ENCODE measurements at regions not wholly inside any gene's neighbourhood (a gene's known extent, or its start where the extent isn't known, plus 50 kb on each side); places are given as distances from the start of the nearest gene placed in this dataset.
A peak's percentile ranks its signal among the peaks of the same experiment; 100 is the strongest.
"Not testable (repeated sequence)": the region's sequence is repeated elsewhere in the genome, so short reads cannot be mapped to it uniquely, and the experiment has no call there.

DNA sequence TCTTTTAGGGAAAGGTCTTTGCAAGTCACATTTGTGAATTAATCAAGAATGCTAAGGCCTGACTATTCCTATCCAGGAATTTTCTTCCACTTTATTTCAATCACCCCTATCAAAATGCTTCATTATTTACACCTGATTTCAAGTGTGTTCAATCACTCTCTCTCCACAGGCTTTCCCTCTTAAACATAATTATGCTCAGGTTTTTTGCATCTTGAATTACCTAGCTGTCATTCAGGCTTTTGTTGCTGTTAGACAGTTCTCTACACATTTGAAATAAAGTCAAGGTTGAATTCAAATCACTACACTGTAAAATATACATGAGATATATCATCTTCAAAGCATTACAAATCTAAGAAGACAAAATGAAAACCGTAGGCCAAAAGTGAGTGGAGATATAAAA lies 941.3 kb upstream of the SLITRK1 start:
- DNase-seq = no peak

DNA sequence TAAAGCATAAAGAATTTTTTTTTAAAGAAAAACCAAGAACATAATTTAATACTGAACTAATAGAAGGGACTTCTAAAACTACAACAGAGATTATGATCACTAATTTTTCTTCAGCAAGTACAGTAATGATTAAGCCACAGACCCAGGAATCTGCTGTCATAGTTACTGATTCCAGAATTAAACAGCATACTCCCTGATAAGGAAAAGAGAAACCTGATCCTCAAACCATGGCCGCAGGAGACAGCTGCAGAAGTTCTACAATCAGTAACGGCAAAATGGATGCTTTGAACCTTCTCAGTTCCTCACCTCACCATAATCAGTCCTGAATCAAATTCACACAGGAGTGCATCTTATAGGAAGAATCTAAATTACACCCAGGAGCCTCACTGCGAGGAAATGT lies 939.0 kb upstream of the SLITRK1 start:
- no peak for DNase-seq

DNA sequence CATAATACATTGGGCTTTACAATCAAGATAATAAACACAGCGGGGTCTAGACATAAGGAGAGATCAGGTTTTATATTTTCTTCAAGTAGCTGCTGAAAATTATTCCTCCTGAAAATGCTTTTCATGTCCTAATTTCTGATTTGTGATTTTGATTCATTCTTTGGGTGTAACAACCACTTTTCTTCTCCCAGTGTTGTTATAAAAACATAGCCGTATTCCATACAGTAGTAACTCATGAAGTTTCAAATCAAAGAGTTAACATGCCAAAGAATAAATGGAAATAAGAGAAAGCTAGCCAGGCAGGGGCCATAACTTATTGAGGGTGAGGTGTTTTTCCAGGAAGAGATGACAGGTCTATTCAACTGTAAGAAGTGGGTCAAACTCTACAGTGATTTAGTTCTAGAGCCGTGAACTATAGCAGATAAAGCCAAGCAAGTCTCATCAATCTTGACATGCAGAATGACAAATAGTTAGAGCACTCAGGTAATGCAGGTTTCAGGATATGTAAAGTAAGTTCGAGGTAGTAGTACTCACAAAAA lies 934.4 kb upstream of the SLITRK1 start:
- DNase-seq = no peak

GRCh38 chr13:84812789-84813188 lies 930.5 kb upstream of the SLITRK1 start:
- DNase-seq = no peak

DNA sequence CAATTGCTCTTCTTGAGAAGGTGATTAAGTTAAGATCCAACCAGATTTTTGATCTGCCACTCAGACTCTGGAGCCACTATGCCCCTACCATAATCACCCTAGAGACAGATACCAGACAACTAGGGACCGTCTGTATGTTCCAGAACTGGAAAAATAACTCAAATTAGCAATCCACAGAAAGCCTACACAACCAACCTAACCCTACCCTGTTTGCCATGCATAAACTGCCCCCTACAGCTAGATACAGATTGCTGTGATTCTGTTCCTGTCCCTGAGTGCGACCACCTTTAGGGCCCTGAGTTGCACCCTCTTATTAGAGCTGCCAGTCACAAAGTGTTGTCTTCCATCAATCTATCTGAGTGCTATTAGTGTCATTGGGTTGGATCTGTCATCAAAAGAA lies 929.8 kb upstream of the SLITRK1 start:
- no peak for DNase-seq

DNA sequence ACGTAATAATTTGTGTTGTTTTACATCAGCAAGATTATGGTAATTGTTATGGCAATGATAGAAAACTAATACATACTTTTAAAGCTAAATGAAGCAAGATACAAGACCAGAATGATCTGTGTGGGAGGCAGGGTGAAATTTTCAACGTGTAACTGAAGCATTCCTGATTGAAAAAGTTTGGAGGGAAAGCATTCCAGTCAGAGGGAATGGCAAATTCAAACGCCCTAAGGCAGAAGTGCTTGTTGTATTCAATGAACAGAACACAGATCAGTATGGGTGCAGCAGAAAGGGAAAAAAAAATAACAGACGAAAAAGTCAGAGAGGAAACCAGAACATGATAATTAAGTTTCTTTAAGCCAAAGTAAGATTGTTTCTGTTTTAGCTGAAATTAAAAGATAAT lies 928.5 kb upstream of the SLITRK1 start:
- peak; percentile 27 for DNase-seq

GRCh38 chr13:84802073-84802472 lies 919.8 kb upstream of the SLITRK1 start:
- DNase-seq = no peak

DNA sequence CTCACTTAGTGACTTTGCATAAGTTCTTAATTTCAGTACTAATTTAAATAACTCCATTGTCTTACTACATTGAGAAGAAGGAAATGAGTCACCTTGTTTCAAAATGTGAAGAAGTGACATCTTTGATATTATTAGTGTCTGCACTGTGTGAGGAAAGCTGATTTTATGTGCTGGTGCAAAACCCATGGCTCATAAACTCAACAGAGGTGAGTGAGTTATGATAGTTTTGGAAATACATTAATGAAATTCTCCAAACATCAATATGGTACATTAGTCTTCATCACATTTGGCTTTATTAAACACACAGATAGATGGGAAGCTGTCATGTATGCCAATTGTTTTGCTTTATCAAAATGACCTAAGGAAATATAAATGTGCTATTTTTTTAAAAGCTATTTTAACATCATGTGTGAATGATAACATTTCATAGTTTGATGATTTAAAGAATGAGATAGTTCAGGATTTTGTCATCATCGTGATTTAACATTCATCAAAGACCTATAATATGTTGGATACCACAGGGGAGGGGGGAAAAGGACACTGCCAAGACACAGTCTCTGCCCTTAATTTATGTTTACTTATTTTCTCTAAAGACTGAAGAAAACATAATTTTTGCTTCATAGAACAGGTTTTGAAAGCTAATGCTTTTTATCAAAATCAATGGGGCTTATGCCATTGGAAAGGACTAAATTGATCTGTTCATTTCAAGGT lies 902.3 kb upstream of the SLITRK1 start:
- DNase-seq = no peak

- DNase-seq = no peak
These were observed 895.0 kb upstream of the SLITRK1 start for GRCh38 chr13:84777316-84777715.

GRCh38 chr13:84776593-84776992 lies 894.3 kb upstream of the SLITRK1 start:
- DNase-seq = no peak

DNA sequence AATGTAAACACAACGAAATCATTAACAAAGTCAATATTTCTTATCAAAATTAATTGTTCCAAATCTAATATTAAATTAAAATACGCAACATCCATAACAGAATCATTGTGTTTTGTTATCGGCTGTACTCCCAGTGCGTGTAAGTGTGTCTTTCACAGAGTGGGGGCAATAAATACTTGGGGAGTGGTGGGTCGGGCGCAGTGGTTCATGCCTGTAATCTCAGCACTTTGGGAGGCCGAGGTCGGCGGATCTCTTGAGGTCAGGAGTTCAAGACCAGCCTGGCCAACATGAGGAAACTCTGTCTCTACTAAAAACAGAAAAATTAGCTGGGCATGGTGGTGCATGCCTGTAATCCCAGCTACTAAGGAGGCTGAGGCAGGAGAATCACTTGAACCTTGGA lies 893.6 kb upstream of the SLITRK1 start:
- not testable (repeated sequence) for DNase-seq

DNA sequence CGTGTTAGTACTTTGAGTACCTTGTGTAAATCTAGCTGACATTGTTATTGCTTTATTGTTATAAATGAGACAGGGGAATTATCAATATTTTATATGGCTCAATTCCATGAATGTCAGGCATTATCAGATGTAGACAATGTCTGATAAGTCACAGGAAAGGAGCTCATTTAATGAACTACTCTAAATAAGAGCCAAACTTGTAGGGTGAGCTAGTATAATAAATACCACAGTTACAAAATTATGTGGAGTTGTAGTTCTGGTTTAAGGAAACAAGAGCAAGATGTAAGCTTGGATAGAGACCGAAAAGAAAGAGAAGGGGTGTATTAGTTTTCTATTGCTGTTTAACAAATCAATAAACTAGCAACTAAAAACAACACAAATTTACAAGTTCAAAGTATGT lies 891.8 kb upstream of the SLITRK1 start:
- no peak for DNase-seq

DNA sequence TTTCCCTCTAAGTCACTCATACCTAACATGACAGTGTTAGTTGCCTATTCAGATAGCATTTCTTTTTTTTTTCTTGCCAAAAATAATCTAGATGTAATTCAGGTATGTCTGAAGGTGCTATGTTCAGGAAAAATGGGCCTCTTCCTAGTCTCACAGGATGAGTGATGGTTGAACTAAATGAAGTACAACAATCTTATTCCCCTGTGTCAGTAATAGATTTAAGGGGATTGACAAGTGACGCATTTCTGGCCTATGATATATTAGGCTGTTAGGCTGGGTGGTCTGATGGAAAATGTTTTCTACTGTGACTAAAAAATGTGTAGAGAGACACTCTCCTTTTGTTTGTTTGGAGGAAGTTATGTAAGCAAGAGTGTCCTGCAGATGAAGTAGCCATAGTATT lies 878.7 kb upstream of the SLITRK1 start:
- DNase-seq = no peak

GRCh38 chr13:84749126-84749525 lies 866.9 kb upstream of the SLITRK1 start:
- no peak for DNase-seq

GRCh38 chr13:84745051-84745551 lies 862.8 kb upstream of the SLITRK1 start:
- no peak for DNase-seq

DNA sequence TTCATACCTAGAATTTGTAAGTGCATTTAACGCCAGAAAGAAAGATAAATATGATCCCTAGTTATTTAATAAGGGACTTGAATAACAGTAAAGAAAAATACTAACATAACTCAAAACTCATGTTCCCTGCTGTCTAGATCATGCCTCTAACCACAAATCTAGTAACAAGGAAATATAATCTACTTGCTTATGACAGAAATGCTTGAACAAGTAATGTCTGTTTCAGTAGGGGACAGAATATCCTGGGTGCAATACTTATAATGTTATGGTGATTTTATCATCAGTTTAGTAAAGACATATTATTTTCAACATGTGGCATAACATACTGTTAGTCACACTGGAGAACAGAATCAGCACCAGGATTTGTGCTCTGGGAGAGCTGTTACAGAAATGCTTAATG lies 861.9 kb upstream of the SLITRK1 start:
- no peak for DNase-seq

- no peak for DNase-seq
These were observed 859.0 kb upstream of the SLITRK1 start for GRCh38 chr13:84741253-84741652.

DNA sequence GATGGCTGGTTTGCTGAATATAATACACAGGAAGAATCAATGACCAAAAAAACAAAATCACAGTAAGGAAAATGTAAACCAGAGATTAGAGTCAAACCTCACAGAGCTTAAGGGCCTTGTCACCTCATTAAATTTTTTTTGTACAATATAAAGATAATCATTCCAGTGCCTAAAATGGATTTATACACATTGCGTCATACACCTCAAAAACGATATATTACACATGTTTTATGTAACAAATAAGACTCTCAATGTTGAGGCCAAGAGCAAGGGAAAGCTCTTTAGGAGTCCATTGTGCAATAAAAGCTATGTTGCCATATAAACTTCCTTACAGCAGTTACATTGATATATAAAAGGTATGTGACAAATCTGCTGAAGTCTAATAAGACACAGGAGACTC lies 856.7 kb upstream of the SLITRK1 start:
- no peak for DNase-seq

- DNase-seq = no peak
These were observed 855.4 kb upstream of the SLITRK1 start for GRCh38 chr13:84737661-84738060.

DNA sequence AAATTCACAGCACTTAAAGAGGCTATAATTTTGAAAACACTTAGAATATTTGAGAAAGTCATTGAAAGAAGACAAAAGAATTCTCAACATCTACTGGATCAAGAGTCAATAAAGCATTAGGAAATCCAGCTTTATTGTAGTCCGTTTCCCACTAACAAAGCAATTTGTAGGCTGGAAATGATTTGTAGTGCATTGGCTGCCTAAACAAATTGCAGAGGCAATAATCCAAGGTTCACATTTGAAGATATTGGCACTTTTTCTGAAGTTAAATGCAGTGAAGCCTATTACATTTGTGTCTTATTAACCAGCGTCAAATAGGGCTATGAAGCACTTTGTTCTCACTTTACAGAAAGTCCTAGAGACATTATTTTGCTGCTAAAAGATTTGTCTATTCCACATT lies 848.1 kb upstream of the SLITRK1 start:
- DNase-seq = no peak

DNA sequence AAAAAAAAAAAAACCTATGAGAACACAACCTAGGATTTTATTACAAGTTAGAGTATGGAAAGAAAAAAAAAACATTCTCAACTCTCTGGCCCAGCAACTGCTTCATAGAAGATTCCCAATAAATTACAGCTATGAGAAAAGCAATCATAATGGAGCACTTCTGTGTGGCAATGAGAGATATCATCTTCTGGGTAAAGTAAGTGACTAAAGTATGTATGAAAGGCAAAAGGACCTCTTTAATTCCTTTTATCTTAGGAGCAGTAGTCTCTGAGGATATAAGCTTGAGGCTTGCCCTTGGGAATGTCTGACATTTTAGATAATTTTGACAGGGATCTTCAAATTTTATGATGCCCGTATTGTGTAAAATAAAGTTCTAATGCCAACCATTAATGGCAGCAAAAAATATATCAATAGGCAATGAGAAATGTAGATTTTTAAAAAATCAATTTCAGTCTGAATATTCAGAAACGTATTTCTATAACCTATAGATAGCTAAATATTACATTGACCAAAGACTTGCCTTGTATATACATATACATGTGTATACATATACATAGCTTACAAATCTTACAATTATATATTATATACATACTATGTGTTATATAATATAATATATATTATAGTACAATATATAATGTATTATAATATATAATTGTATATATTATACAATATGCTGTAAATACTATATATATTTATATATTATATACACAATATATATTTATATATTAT lies 823.9 kb upstream of the SLITRK1 start:
- no peak for DNase-seq

DNA sequence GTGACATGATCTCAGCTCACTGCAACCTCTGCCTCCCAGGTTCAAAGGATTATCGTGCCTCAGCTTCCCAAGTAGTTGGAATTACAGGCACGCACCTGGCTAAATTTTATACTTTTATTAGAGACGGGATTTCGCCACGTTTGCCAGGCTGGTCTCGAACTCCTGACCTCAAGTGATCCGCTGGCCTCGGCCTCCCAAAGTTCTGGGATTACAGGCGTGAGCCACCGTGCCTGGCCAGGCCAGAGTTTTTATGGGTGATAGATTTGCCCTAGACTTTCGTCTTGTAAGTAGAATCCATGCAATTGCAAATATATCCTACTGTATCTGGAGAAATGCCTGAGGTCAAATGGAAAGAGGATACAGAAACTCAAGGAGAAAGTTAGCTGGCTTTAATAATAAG lies 819.9 kb upstream of the SLITRK1 start:
- no peak for DNase-seq

- not testable (repeated sequence) for DNase-seq
These were observed 815.3 kb upstream of the SLITRK1 start for GRCh38 chr13:84697591-84697990.

- no peak for DNase-seq
These were observed 804.7 kb upstream of the SLITRK1 start for GRCh38 chr13:84686973-84687372.

Measured in NCI-H226 (cell line).